B cell (primary cell): ENCODE measurements at regions not wholly inside any gene's neighbourhood (a gene's known extent, or its start where the extent isn't known, plus 50 kb on each side); places are given as distances from the start of the nearest gene placed in this dataset.

Experiments
- ATAC-seq: fragments of 200-7000 bp; cut with Tn5 transposase; one replicate; pipeline ENCODE4 v1.10.0; 2021; ENCODE audit warnings: low read depth, mild to moderate bottlenecking, moderate number of reproducible peaks, moderate library complexity
- CTCF ChIA-PET: fragments of 350-600 bp; sonication (Branson Sonifier 250); formaldehyde crosslinking; loops from one replicate; lab custom pipeline; 2021; ENCODE audit warnings: antibody characterized with exemption, inconsistent platforms; lab: Charles Lee
- POLR2A ChIA-PET: fragments of 350-600 bp; sonication (Branson Sonifier 250); formaldehyde crosslinking; loops from one replicate; lab custom pipeline; 2021; ENCODE audit warnings: antibody characterized with exemption; lab: Charles Lee
- DNase-seq: peaks from one replicate; pipeline ENCODE4 v3.0.0; 2013
- H2AFZ ChIP-seq: 2 replicates; pipeline ENCODE4 v1.6.1; 2012; ENCODE audit warnings: mild to moderate bottlenecking, low read depth, low read length; ENCODE audit not compliant: insufficient read depth, poor library complexity, severe bottlenecking
- H3K27ac ChIP-seq, 2 donors: 1 replicate in 1 of 2; 2 replicates in 1 of 2; pipeline ENCODE4 v1.5.1; 2012 to 2013; ENCODE audit warnings: low read length in 2 of 2, mild to moderate bottlenecking in 2 of 2, moderate library complexity in 1 of 2
- H3K27me3 ChIP-seq, 4 experiments: fragments of 200-600 bp in 1 of 4; sonication (generic) in 1 of 4; replicated peaks in 1 of 4; 1 replicate in 2 of 4; 2 replicates in 2 of 4; pipeline versions ENCODE4 v1.6.1 to v1.7.0; 2013 to 2016; ENCODE audit warnings: low read length in 3 of 4, mild to moderate bottlenecking in 2 of 4, mixed read lengths in 1 of 4, moderate library complexity in 1 of 4; ENCODE audit not compliant: insufficient read depth in 4 of 4, control insufficient read depth in 3 of 4; ENCODE audit errors: control extremely low read depth in 1 of 4
- H3K36me3 ChIP-seq, 2 experiments: replicated peaks in 1 of 2; 1 replicate in 1 of 2; 2 replicates in 1 of 2; pipeline versions ENCODE4 v1.6.1 to v1.7.1; 2013; ENCODE audit warnings: low read length in 1 of 2; ENCODE audit not compliant: insufficient read depth in 2 of 2, control insufficient read depth in 1 of 2; ENCODE audit errors: control extremely low read depth in 1 of 2, extremely low read depth in 1 of 2
- H3K4me1 ChIP-seq, 2 donors: fragments of 200-600 bp in 1 of 2; sonication (generic) in 1 of 2; 1 replicate in 1 of 2; 2 replicates in 1 of 2; pipeline versions ENCODE4 v1.5.1 to v1.6.1; 2013 to 2017; ENCODE audit warnings: low read length in 2 of 2; ENCODE audit not compliant: control insufficient read depth in 2 of 2, insufficient read depth in 2 of 2
- H3K4me2 ChIP-seq: replicated peaks from 2 replicates; pipeline ENCODE3; 2012; ENCODE audit warnings: mild to moderate bottlenecking, low read depth, low read length; ENCODE audit not compliant: poor library complexity, severe bottlenecking
- H3K4me3 ChIP-seq, 5 experiments: fragments of 200-600 bp in 1 of 5; sonication (generic) in 1 of 5; 1 replicate in 3 of 5; 2 replicates in 2 of 5; pipeline versions ENCODE4 v1.5.1 to v1.7.0; 2011 to 2016; ENCODE audit warnings: low read length in 4 of 5, mild to moderate bottlenecking in 4 of 5, low read depth in 2 of 5, control low read depth in 1 of 5, moderate library complexity in 1 of 5; ENCODE audit not compliant: insufficient read depth in 1 of 5; ENCODE audit errors: control extremely low read depth in 1 of 5, extremely low read depth in 1 of 5
- H3K79me2 ChIP-seq: fragments of 200-600 bp; sonication (generic); one replicate; pipeline ENCODE4 v1.6.0; 2016; ENCODE audit warnings: low read length; ENCODE audit not compliant: control insufficient read depth, insufficient read depth
- H3K9ac ChIP-seq: fragments of 200-600 bp; sonication (generic); 2 replicates; pipeline ENCODE4 v1.6.1; 2017; ENCODE audit warnings: mild to moderate bottlenecking, low read length, moderate library complexity
- H3K9me3 ChIP-seq, 3 donors: one replicate each; pipeline versions ENCODE4 v1.6.1 to v1.7.1; 2013; ENCODE audit warnings: low read length in 2 of 3; ENCODE audit not compliant: control insufficient read depth in 2 of 3, insufficient read depth in 1 of 3; ENCODE audit errors: control extremely low read depth in 1 of 3
- H4K20me1 ChIP-seq: 2 replicates; pipeline ENCODE4 v1.6.0; 2012; ENCODE audit warnings: mild to moderate bottlenecking, low read length; ENCODE audit not compliant: insufficient read depth, control insufficient read depth, poor library complexity, severe bottlenecking
- H3K27ac Mint-ChIP-seq: one replicate; pipeline ENCODE4 v1.8.0; 2021; ENCODE audit warnings: mixed read lengths
- H3K27me3 Mint-ChIP-seq: one replicate; pipeline ENCODE4 v1.8.0; 2021; ENCODE audit warnings: mixed read lengths
- H3K4me1 Mint-ChIP-seq: one replicate; pipeline ENCODE4 v1.8.0; 2021; ENCODE audit warnings: mixed read lengths
- H3K4me3 Mint-ChIP-seq: one replicate; pipeline ENCODE4 v1.8.0; 2021; ENCODE audit warnings: mixed read lengths
- H3K9me3 Mint-ChIP-seq: one replicate; pipeline ENCODE4 v1.8.0; 2022; ENCODE audit warnings: mixed read lengths; ENCODE audit not compliant: insufficient read depth
- CTCF ChIP-seq: fragments of 200-600 bp; IDR thresholded peaks from one replicate; pipeline ENCODE4 v1.8.0; 2022; ENCODE audit warnings: antibody characterized with exemption, mild to moderate bottlenecking
- EZH2 ChIP-seq: IDR thresholded peaks from 2 replicates; pipeline ENCODE4 v1.6.1; 2012; ENCODE audit warnings: borderline replicate concordance, low read depth, mild to moderate bottlenecking, moderate library complexity, low read length; ENCODE audit not compliant: insufficient read depth, poor library complexity, severe bottlenecking
- intact Hi-C: fragments of 100-400 bp; cut with micrococcal nuclease; formaldehyde crosslinking; loops from one replicate; pipeline ENCODE4 v1.10.0; 2022

- H3K27me3 Mint-ChIP-seq: no peaks in the 10 kb centered on the region
- H3K9me3 Mint-ChIP-seq: peaks cover 5% of the 10 kb centered on the region
- Histone ChIP-seq H3K27me3 (no peaks in the 10 kb centered on the region), H3K4me3 (no peak overlapping the region), H3K27ac (no peak overlapping the region), H3K9ac (no peak overlapping the region), H3K9me3 (no peaks in the 10 kb centered on the region), H3K4me2 (no peak overlapping the region), H3K79me2 (no peaks in the 10 kb centered on the region), H2AFZ (no peak overlapping the region), H4K20me1 (no peaks in the 10 kb centered on the region), H3K4me1 (no peaks in the 10 kb centered on the region), H3K36me3 (no peaks in the 10 kb centered on the region)
- H3K4me1 Mint-ChIP-seq: no peaks in the 10 kb centered on the region
- intact Hi-C loops: no loop called here
- CTCF ChIA-PET: no interaction called here
- TF ChIP-seq EZH2: no peak
- no peak for TF ChIP-seq CTCF
- no peak overlapping the region for H3K27ac Mint-ChIP-seq
- DNase-seq (no peak), ATAC-seq (no peak)
- no peak overlapping the region for H3K4me3 Mint-ChIP-seq
- POLR2A ChIA-PET: no interaction called here
Observed at GRCh38 chr1:239600588-239600987, 214.2 kb downstream of the CHRM3 start.

GRCh38 chr1:239601108-239601507 lies 214.7 kb downstream of the CHRM3 start:
- H3K9me3 Mint-ChIP-seq: peaks cover 5% of the 10 kb centered on the region
- DNase-seq: no peak
- no peak for ATAC-seq
- no peaks in the 10 kb centered on the region for H4K20me1 ChIP-seq
- H3K4me2 ChIP-seq: no peak overlapping the region
- no peaks in the 10 kb centered on the region for H3K4me1 ChIP-seq
- no peaks in the 10 kb centered on the region for H3K27me3 ChIP-seq
- ChIA-PET CTCF (interaction anchor here (0.7 kb wide), 1 partner anchor 125 kb away, joined by 4 read pairs; no protein-coding TSS in a partner anchor), POLR2A (no interaction called here)
- no peaks in the 10 kb centered on the region for H3K27me3 Mint-ChIP-seq
- no peak overlapping the region for H3K4me3 ChIP-seq
- no peak overlapping the region for H3K27ac ChIP-seq
- H2AFZ ChIP-seq: no peak overlapping the region
- no peaks in the 10 kb centered on the region for H3K9me3 ChIP-seq
- no peaks in the 10 kb centered on the region for H3K79me2 ChIP-seq
- no peaks in the 10 kb centered on the region for H3K4me1 Mint-ChIP-seq
- no peak overlapping the region for H3K9ac ChIP-seq
- H3K27ac Mint-ChIP-seq: no peak overlapping the region
- intact Hi-C loops: no loop called here
- TF ChIP-seq EZH2: no peak
- no peak for TF ChIP-seq CTCF
- no peaks in the 10 kb centered on the region for H3K36me3 ChIP-seq
- H3K4me3 Mint-ChIP-seq: no peak overlapping the region
